ENCODE measurements at regions not wholly inside any gene's neighbourhood (a gene's known extent, or its start where the extent isn't known, plus 50 kb on each side); places are given as distances from the start of the nearest gene placed in this dataset.

DNA sequence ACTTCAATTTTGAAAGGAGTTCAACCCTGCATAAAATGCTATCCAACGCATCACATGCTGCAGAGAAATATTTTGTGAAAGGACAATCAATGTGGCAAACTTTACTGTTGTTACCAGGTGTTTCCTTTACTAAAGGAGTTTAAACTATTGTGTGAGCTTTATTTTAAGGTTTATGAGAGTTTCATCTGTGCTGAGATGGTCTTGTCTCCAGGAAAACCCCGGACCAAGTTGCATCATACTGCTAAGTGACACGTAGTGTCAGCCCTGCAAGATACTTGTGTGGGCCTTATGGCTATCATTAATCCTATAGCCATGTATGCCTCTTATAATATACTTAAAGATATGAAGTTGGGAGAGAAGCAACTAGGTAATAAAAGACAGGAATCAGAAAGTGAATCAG is 94.5 kb upstream of the EPHA6 start:
- no peak for TF ChIP-seq CTCF (conservative IDR thresholded peaks at IDR 0.05; ENCODE audit: low read depth, low read length)
- no peak for TF ChIP-seq EZH2 (IDR thresholded peaks at IDR 0.05; ENCODE audit: borderline replicate concordance, low read depth, low read length, poor library complexity, severe bottlenecking)
